ENCODE measurements at regions not wholly inside any gene's neighbourhood (a gene's known extent, or its start where the extent isn't known, plus 50 kb on each side); places are given as distances from the start of the nearest gene placed in this dataset.
"Not testable (repeated sequence)": the region's sequence is repeated elsewhere in the genome, so short reads cannot be mapped to it uniquely, and the experiment has no call there.

- not testable (repeated sequence) for H3K27ac ChIP-seq (ENCODE audit: low read length); H3K36me3 ChIP-seq (ENCODE audit: control insufficient read depth, insufficient read depth, low read length); H3K4me1 ChIP-seq (ENCODE audit: control insufficient read depth, insufficient read depth, low read length); H3K27me3 ChIP-seq (ENCODE audit: control insufficient read depth, insufficient read depth, low read length); DNase-seq; H3K4me3 ChIP-seq (ENCODE audit: low read length); H3K9me3 ChIP-seq (ENCODE audit: control insufficient read depth, low read depth, low read length)
- WGBS (ENCODE audit: insufficient coverage, low lambda C conversion rate) = no CpG with 5 or more reads among the region's 28 CpGs
Observed at GRCh38 chr12:31162896-31163560, 89.4 kb downstream of the DDX11 start.

- not testable (repeated sequence) for DNase-seq; H3K4me3 ChIP-seq (ENCODE audit: low read length); H3K27ac ChIP-seq (ENCODE audit: low read length); H3K36me3 ChIP-seq (ENCODE audit: control insufficient read depth, insufficient read depth, low read length); H3K4me1 ChIP-seq (ENCODE audit: control insufficient read depth, insufficient read depth, low read length); H3K9me3 ChIP-seq (ENCODE audit: control insufficient read depth, low read depth, low read length); H3K27me3 ChIP-seq (ENCODE audit: control insufficient read depth, insufficient read depth, low read length)
- no CpG with 5 or more reads among the region's 1 CpG for WGBS (ENCODE audit: insufficient coverage, low lambda C conversion rate)
Observed at GRCh38 chr12:31174293-31174692, 100.6 kb downstream of the DDX11 start.

- H3K4me1 ChIP-seq (ENCODE audit: control insufficient read depth, insufficient read depth, low read length); H3K36me3 ChIP-seq (ENCODE audit: control insufficient read depth, insufficient read depth, low read length); H3K9me3 ChIP-seq (ENCODE audit: control insufficient read depth, low read depth, low read length); H3K27ac ChIP-seq (ENCODE audit: low read length); DNase-seq; H3K4me3 ChIP-seq (ENCODE audit: low read length); H3K27me3 ChIP-seq (ENCODE audit: control insufficient read depth, insufficient read depth, low read length): not testable (repeated sequence)
- no CpG with 5 or more reads among the region's 4 CpGs for WGBS (ENCODE audit: insufficient coverage, low lambda C conversion rate)
Observed at GRCh38 chr12:31177514-31177913, 103.9 kb downstream of the DDX11 start.

GRCh38 chr12:31178875-31179274 is 105.2 kb downstream of the DDX11 start:
- WGBS (ENCODE audit: insufficient coverage, low lambda C conversion rate) = 100% methylated on average over 1 of the region's 4 CpGs
- H3K4me1 ChIP-seq (ENCODE audit: control insufficient read depth, insufficient read depth, low read length); H3K36me3 ChIP-seq (ENCODE audit: control insufficient read depth, insufficient read depth, low read length); DNase-seq; H3K4me3 ChIP-seq (ENCODE audit: low read length); H3K9me3 ChIP-seq (ENCODE audit: control insufficient read depth, low read depth, low read length); H3K27me3 ChIP-seq (ENCODE audit: control insufficient read depth, insufficient read depth, low read length); H3K27ac ChIP-seq (ENCODE audit: low read length): not testable (repeated sequence)

GRCh38 chr12:31179627-31180237 is 106.1 kb downstream of the DDX11 start:
- not testable (repeated sequence) for H3K4me1 ChIP-seq (ENCODE audit: control insufficient read depth, insufficient read depth, low read length); H3K36me3 ChIP-seq (ENCODE audit: control insufficient read depth, insufficient read depth, low read length); H3K27ac ChIP-seq (ENCODE audit: low read length); H3K4me3 ChIP-seq (ENCODE audit: low read length); DNase-seq; H3K27me3 ChIP-seq (ENCODE audit: control insufficient read depth, insufficient read depth, low read length); H3K9me3 ChIP-seq (ENCODE audit: control insufficient read depth, low read depth, low read length)
- WGBS (ENCODE audit: insufficient coverage, low lambda C conversion rate) = no CpG with 5 or more reads among the region's 2 CpGs

GRCh38 chr12:31182571-31182970 is 108.9 kb downstream of the DDX11 start:
- not testable (repeated sequence) for H3K27ac ChIP-seq (ENCODE audit: low read length); H3K27me3 ChIP-seq (ENCODE audit: control insufficient read depth, insufficient read depth, low read length); H3K36me3 ChIP-seq (ENCODE audit: control insufficient read depth, insufficient read depth, low read length); H3K9me3 ChIP-seq (ENCODE audit: control insufficient read depth, low read depth, low read length); DNase-seq; H3K4me1 ChIP-seq (ENCODE audit: control insufficient read depth, insufficient read depth, low read length); H3K4me3 ChIP-seq (ENCODE audit: low read length)

- H3K27me3 ChIP-seq (ENCODE audit: control insufficient read depth, insufficient read depth, low read length); H3K4me3 ChIP-seq (ENCODE audit: low read length); H3K27ac ChIP-seq (ENCODE audit: low read length); H3K9me3 ChIP-seq (ENCODE audit: control insufficient read depth, low read depth, low read length); H3K4me1 ChIP-seq (ENCODE audit: control insufficient read depth, insufficient read depth, low read length); H3K36me3 ChIP-seq (ENCODE audit: control insufficient read depth, insufficient read depth, low read length); DNase-seq: not testable (repeated sequence)
- no CpG with 5 or more reads among the region's 1 CpG for WGBS (ENCODE audit: insufficient coverage, low lambda C conversion rate)
Observed at GRCh38 chr12:31183107-31183506, 109.4 kb downstream of the DDX11 start.

GRCh38 chr12:31183899-31184298 is 110.2 kb downstream of the DDX11 start:
- H3K4me1 ChIP-seq (ENCODE audit: control insufficient read depth, insufficient read depth, low read length); H3K9me3 ChIP-seq (ENCODE audit: control insufficient read depth, low read depth, low read length); H3K27me3 ChIP-seq (ENCODE audit: control insufficient read depth, insufficient read depth, low read length); DNase-seq; H3K27ac ChIP-seq (ENCODE audit: low read length); H3K36me3 ChIP-seq (ENCODE audit: control insufficient read depth, insufficient read depth, low read length); H3K4me3 ChIP-seq (ENCODE audit: low read length): not testable (repeated sequence)
- WGBS (ENCODE audit: insufficient coverage, low lambda C conversion rate) = no CpG with 5 or more reads among the region's 1 CpG

GRCh38 chr12:31184667-31185066 is 111.0 kb downstream of the DDX11 start:
- no CpG with 5 or more reads among the region's 20 CpGs for WGBS (ENCODE audit: insufficient coverage, low lambda C conversion rate)
- H3K27me3 ChIP-seq (ENCODE audit: control insufficient read depth, insufficient read depth, low read length); H3K36me3 ChIP-seq (ENCODE audit: control insufficient read depth, insufficient read depth, low read length); DNase-seq; H3K9me3 ChIP-seq (ENCODE audit: control insufficient read depth, low read depth, low read length); H3K4me1 ChIP-seq (ENCODE audit: control insufficient read depth, insufficient read depth, low read length); H3K27ac ChIP-seq (ENCODE audit: low read length); H3K4me3 ChIP-seq (ENCODE audit: low read length): not testable (repeated sequence)

- not testable (repeated sequence) for H3K9me3 ChIP-seq (ENCODE audit: control insufficient read depth, low read depth, low read length); H3K36me3 ChIP-seq (ENCODE audit: control insufficient read depth, insufficient read depth, low read length); H3K4me3 ChIP-seq (ENCODE audit: low read length); DNase-seq; H3K4me1 ChIP-seq (ENCODE audit: control insufficient read depth, insufficient read depth, low read length); H3K27ac ChIP-seq (ENCODE audit: low read length); H3K27me3 ChIP-seq (ENCODE audit: control insufficient read depth, insufficient read depth, low read length)
Observed at GRCh38 chr12:31192689-31193088, 119.0 kb downstream of the DDX11 start.

GRCh38 chr12:31195620-31196019 is 122.0 kb downstream of the DDX11 start:
- H3K9me3 ChIP-seq (ENCODE audit: control insufficient read depth, low read depth, low read length); DNase-seq; H3K36me3 ChIP-seq (ENCODE audit: control insufficient read depth, insufficient read depth, low read length); H3K4me3 ChIP-seq (ENCODE audit: low read length); H3K4me1 ChIP-seq (ENCODE audit: control insufficient read depth, insufficient read depth, low read length); H3K27ac ChIP-seq (ENCODE audit: low read length); H3K27me3 ChIP-seq (ENCODE audit: control insufficient read depth, insufficient read depth, low read length): not testable (repeated sequence)
- WGBS (ENCODE audit: insufficient coverage, low lambda C conversion rate) = 29% methylated on average over 1 of the region's 1 CpG

Data from large intestine (tissue), 3 donors.